Stimulated activated CD4-positive, alpha-beta T cell treated with anti-CD3 and anti-CD28 coated beads, Interleukin-2, amount 100 ng/mL, for 48 hours (primary cell): ENCODE measurements at regions not wholly inside any gene's neighbourhood (a gene's known extent, or its start where the extent isn't known, plus 50 kb on each side); places are given as distances from the start of the nearest gene placed in this dataset.

ENCODE experiments used
- DNase-seq, 2 donors: peaks; one replicate each; pipeline ENCODE4 v3.0.0-alpha.2; 2020

- DNase-seq, result no peak
These were observed 381.1 kb upstream of the NCAM2 start for GRCh38 chr21:20617130-20617529.

GRCh38 chr21:20618878-20619277 is 379.3 kb upstream of the NCAM2 start:
- no peak for DNase-seq

GRCh38 chr21:20627594-20627993 is 370.6 kb upstream of the NCAM2 start:
- DNase-seq, result no peak

GRCh38 chr21:20631633-20632032 is 366.6 kb upstream of the NCAM2 start:
- no peak for DNase-seq

- DNase-seq, result no peak
These were observed 359.2 kb upstream of the NCAM2 start for GRCh38 chr21:20639026-20639425.

- no peak for DNase-seq
These were observed 357.0 kb upstream of the NCAM2 start for GRCh38 chr21:20641241-20641640.

GRCh38 chr21:20642681-20643080 is 355.5 kb upstream of the NCAM2 start:
- DNase-seq, result no peak

GRCh38 chr21:20644552-20644951 is 353.7 kb upstream of the NCAM2 start:
- no peak for DNase-seq

- no peak for DNase-seq
These were observed 352.9 kb upstream of the NCAM2 start for GRCh38 chr21:20645344-20645743.

GRCh38 chr21:20646431-20647165 is 351.6 kb upstream of the NCAM2 start:
- DNase-seq, result no peak

GRCh38 chr21:20647607-20648006 is 350.6 kb upstream of the NCAM2 start:
- no peak for DNase-seq

GRCh38 chr21:20649231-20649630 is 349.0 kb upstream of the NCAM2 start:
- DNase-seq, result no peak

- no peak for DNase-seq
These were observed 345.4 kb upstream of the NCAM2 start for GRCh38 chr21:20652846-20653245.

GRCh38 chr21:20661246-20661645 is 337.0 kb upstream of the NCAM2 start:
- DNase-seq, result no peak

GRCh38 chr21:20661745-20662422 is 336.3 kb upstream of the NCAM2 start:
- no peak for DNase-seq

- DNase-seq, result no peak
These were observed 335.7 kb upstream of the NCAM2 start for GRCh38 chr21:20662514-20662913.

GRCh38 chr21:20667931-20668330 is 330.3 kb upstream of the NCAM2 start:
- DNase-seq, result no peak

- no peak for DNase-seq
These were observed 312.7 kb upstream of the NCAM2 start for GRCh38 chr21:20685475-20685874.

- no peak for DNase-seq
These were observed 299.6 kb upstream of the NCAM2 start for GRCh38 chr21:20698585-20698984.

GRCh38 chr21:20701235-20701634 is 297.0 kb upstream of the NCAM2 start:
- no peak for DNase-seq

GRCh38 chr21:20703112-20703767 is 295.0 kb upstream of the NCAM2 start:
- no peak for DNase-seq

- DNase-seq, result no peak
These were observed 277.6 kb upstream of the NCAM2 start for GRCh38 chr21:20720623-20721022.

GRCh38 chr21:20721151-20721550 is 277.1 kb upstream of the NCAM2 start:
- no peak for DNase-seq

- DNase-seq, result no peak
These were observed 269.5 kb upstream of the NCAM2 start for GRCh38 chr21:20728691-20729090.
